SK-N-SH treated with all-trans-retinoic acid at 6 μM for 48 hours (cell line): ENCODE measurements at regions not wholly inside any gene's neighbourhood (a gene's known extent, or its start where the extent isn't known, plus 50 kb on each side); places are given as distances from the start of the nearest gene placed in this dataset.

ENCODE experiments used
- ATAC-seq: fragments of 200-7000 bp; cut with Tn5 transposase; 3 replicates; pipeline ENCODE4 v1.9.1; 2020; ENCODE audit warnings: mild to moderate bottlenecking, moderate library complexity
- ARNTL ChIP-seq: fragments of 450-650 bp; formaldehyde crosslinking; IDR thresholded peaks from 2 replicates; pipeline ENCODE4 v1.5.0; 2020; ENCODE audit warnings: low read depth, mild to moderate bottlenecking, moderate library complexity, borderline replicate concordance
- BACH2 ChIP-seq: fragments of 250-450 bp; sonication (Bioruptor Pico); IDR thresholded peaks from 2 replicates; pipeline ENCODE4 v1.9.0; 2021; ENCODE audit warnings: mild to moderate bottlenecking, borderline replicate concordance
- CREB5 ChIP-seq: fragments of 250-450 bp; sonication (Bioruptor Pico); IDR thresholded peaks from 2 replicates; pipeline ENCODE4 v1.5.1; 2020; ENCODE audit warnings: low read depth, mild to moderate bottlenecking, moderate library complexity
- CSDC2 ChIP-seq: fragments of 250-450 bp; sonication (Bioruptor Pico); IDR thresholded peaks from 2 replicates; pipeline ENCODE4 v1.5.0; 2020; ENCODE audit warnings: mild to moderate bottlenecking, moderate library complexity
- CSRNP3 ChIP-seq: fragments of 250-450 bp; sonication (Bioruptor Pico); IDR thresholded peaks from 2 replicates; pipeline ENCODE4 v1.5.1; 2021; ENCODE audit warnings: mild to moderate bottlenecking, moderate library complexity
- ESRRG ChIP-seq: fragments of 250-450 bp; sonication (Bioruptor Pico); IDR thresholded peaks from 2 replicates; pipeline ENCODE4 v1.6.1; 2021; ENCODE audit warnings: mild to moderate bottlenecking
- GLIS3 ChIP-seq: fragments of 250-450 bp; sonication (Bioruptor Pico); IDR thresholded peaks from 2 replicates; pipeline ENCODE4 v1.5.0; 2020; ENCODE audit warnings: mild to moderate bottlenecking, moderate library complexity
- ISL1 ChIP-seq: fragments of 250-450 bp; sonication (Bioruptor Pico); IDR thresholded peaks from 2 replicates; pipeline ENCODE4 v2.1.2; 2022; ENCODE audit warnings: mild to moderate bottlenecking, moderate library complexity
- OSR1 ChIP-seq: fragments of 250-450 bp; sonication (Bioruptor Pico); IDR thresholded peaks from 2 replicates; pipeline ENCODE4 v1.8.0; 2022; ENCODE audit warnings: moderate library complexity, mild to moderate bottlenecking, inconsistent platforms
- PATZ1 ChIP-seq: fragments of 250-450 bp; sonication (Bioruptor Pico); IDR thresholded peaks from 2 replicates; pipeline ENCODE4 v1.8.0; 2020; ENCODE audit warnings: mild to moderate bottlenecking, moderate library complexity, borderline replicate concordance
- POU6F1 ChIP-seq: fragments of 250-450 bp; sonication (Bioruptor Pico); IDR thresholded peaks from 2 replicates; pipeline ENCODE4 v1.8.0; 2021; ENCODE audit warnings: low read depth, mild to moderate bottlenecking, moderate library complexity, borderline replicate concordance
- PPARA ChIP-seq: fragments of 250-450 bp; sonication (Bioruptor Pico); IDR thresholded peaks from 2 replicates; pipeline ENCODE4 v1.5.0; 2020; ENCODE audit warnings: mild to moderate bottlenecking, borderline replicate concordance
- RARB ChIP-seq: fragments of 250-450 bp; sonication (Bioruptor Pico); IDR thresholded peaks from 2 replicates; pipeline ENCODE4 v1.8.0; 2021; ENCODE audit warnings: mild to moderate bottlenecking, moderate library complexity
- SNAI2 ChIP-seq: fragments of 250-450 bp; sonication (Bioruptor Pico); IDR thresholded peaks from 2 replicates; pipeline ENCODE4 v1.5.0; 2020; ENCODE audit warnings: mild to moderate bottlenecking, moderate library complexity
- TCF4 ChIP-seq: fragments of 250-450 bp; sonication (Bioruptor Pico); IDR thresholded peaks from 2 replicates; pipeline ENCODE4 v1.8.0; 2021; ENCODE audit warnings: mild to moderate bottlenecking, moderate library complexity, borderline replicate concordance
- TOX ChIP-seq: fragments of 250-450 bp; sonication (Bioruptor Pico); IDR thresholded peaks from 2 replicates; pipeline ENCODE4 v1.8.0; 2021; ENCODE audit warnings: mild to moderate bottlenecking, moderate library complexity, borderline replicate concordance
- TSHZ2 ChIP-seq: fragments of 250-450 bp; sonication (Bioruptor Pico); IDR thresholded peaks from 2 replicates; pipeline ENCODE4 v1.5.0; 2020; ENCODE audit warnings: mild to moderate bottlenecking, moderate library complexity
- ZC3H10 ChIP-seq: fragments of 250-450 bp; sonication (Bioruptor Pico); IDR thresholded peaks from 2 replicates; pipeline ENCODE4 v1.5.1; 2021; ENCODE audit warnings: mild to moderate bottlenecking, moderate library complexity
- ZFP3 ChIP-seq: fragments of 250-450 bp; sonication (Bioruptor Pico); IDR thresholded peaks from 2 replicates; pipeline ENCODE4 v1.5.0; 2020; ENCODE audit warnings: mild to moderate bottlenecking, moderate library complexity
- ZFP30 ChIP-seq: fragments of 450-650 bp; formaldehyde crosslinking; IDR thresholded peaks from 2 replicates; pipeline ENCODE4 v1.5.0; 2022; ENCODE audit warnings: mild to moderate bottlenecking, moderate library complexity
- ZNF565 ChIP-seq: fragments of 450-650 bp; formaldehyde crosslinking; conservative IDR thresholded peaks from 2 replicates; pipeline ENCODE4 v1.5.0; 2020; ENCODE audit warnings: low read depth, mild to moderate bottlenecking, moderate library complexity
- ZNF70 ChIP-seq: fragments of 450-650 bp; formaldehyde crosslinking; IDR thresholded peaks from 2 replicates; pipeline ENCODE4 v1.5.0; 2020; ENCODE audit warnings: mild to moderate bottlenecking, moderate library complexity
- ZNF8 ChIP-seq: fragments of 450-650 bp; formaldehyde crosslinking; IDR thresholded peaks from 2 replicates; pipeline ENCODE4 v1.5.0; 2020; ENCODE audit warnings: mild to moderate bottlenecking, moderate library complexity

- no peak for TF ChIP-seq BACH2
- no peak for TF ChIP-seq PATZ1 (CRISPR knock-in tag)
- TF ChIP-seq ZNF565 (CRISPR knock-in tag), result no peak
- TF ChIP-seq PPARA, result no peak
- TF ChIP-seq OSR1 (CRISPR knock-in tag), result no peak
- TF ChIP-seq SNAI2, result no peak
- TF ChIP-seq CSDC2, result no peak
- no peak for TF ChIP-seq ZNF70 (CRISPR knock-in tag)
- TF ChIP-seq ZFP3 (CRISPR knock-in tag), result no peak
- no peak for TF ChIP-seq ZC3H10
- TF ChIP-seq ZFP30, result no peak
- no peak for TF ChIP-seq CREB5 (CRISPR knock-in tag)
- no peak for TF ChIP-seq TOX (CRISPR knock-in tag)
- TF ChIP-seq ZNF8, result no peak
- no peak for TF ChIP-seq CSRNP3 (CRISPR knock-in tag)
- no peak for TF ChIP-seq ARNTL (CRISPR knock-in tag)
- TF ChIP-seq RARB (CRISPR knock-in tag), result no peak
- TF ChIP-seq GLIS3 (CRISPR knock-in tag), result no peak
- no peak for ATAC-seq
Measured at GRCh38 chr2:35932276-35932963, 423.2 kb upstream of the CRIM1 start.

GRCh38 chr2:35931626-35932025 lies 424.0 kb upstream of the CRIM1 start:
- TF ChIP-seq ISL1 (CRISPR knock-in tag), result no peak
- TF ChIP-seq SNAI2, result no peak
- no peak for TF ChIP-seq PPARA
- no peak for TF ChIP-seq OSR1 (CRISPR knock-in tag)
- no peak for TF ChIP-seq ARNTL (CRISPR knock-in tag)
- no peak for TF ChIP-seq CSDC2
- no peak for TF ChIP-seq ZC3H10
- TF ChIP-seq ZFP30, result no peak
- TF ChIP-seq ZNF565 (CRISPR knock-in tag), result no peak
- TF ChIP-seq CREB5 (CRISPR knock-in tag), result no peak
- no peak for ATAC-seq

GRCh38 chr2:35931115-35931514 lies 424.5 kb upstream of the CRIM1 start:
- TF ChIP-seq CSDC2 (no peak), PPARA (no peak), SNAI2 (no peak), GLIS3 (CRISPR knock-in tag) (no peak), ISL1 (CRISPR knock-in tag) (no peak), ESRRG (CRISPR knock-in tag) (no peak), POU6F1 (no peak), OSR1 (CRISPR knock-in tag) (no peak), TSHZ2 (CRISPR knock-in tag) (no peak), TCF4 (CRISPR knock-in tag) (no peak), ARNTL (CRISPR knock-in tag) (no peak), BACH2 (no peak)
- TF ChIP-seq, all 23 proteins: peak for 0
- no peak for ATAC-seq
